Caco-2 (cell line): ENCODE measurements at regions not wholly inside any gene's neighbourhood (a gene's known extent, or its start where the extent isn't known, plus 50 kb on each side); places are given as distances from the start of the nearest gene placed in this dataset.

ENCODE experiments used
- BruUV-seq: library from RNA; stranded (reverse); fragments of 400-500 nt; replicated peaks from 2 replicates; lab custom pipeline; 2021; lab: Mats Ljungman, UMichigan
- CTCF ChIA-PET: fragments of 300-600 bp; sonication (Branson Sonifier 250); formaldehyde crosslinking; loops from one replicate; lab custom pipeline; 2022; ENCODE audit warnings: antibody characterized with exemption; lab: Charles Lee
- POLR2A ChIA-PET: fragments of 300-600 bp; sonication (Branson Sonifier 250); formaldehyde crosslinking; loops from one replicate; lab custom pipeline; 2022; ENCODE audit warnings: antibody characterized with exemption; lab: Charles Lee
- DNase-seq, 2 experiments: peaks; one replicate each; pipeline versions ENCODE4 v3.0.0 to v3.0.0-alpha.2; 2020 to 2022
- H3K27me3 ChIP-seq: replicated peaks from 2 replicates; pipeline ENCODE4 v1.6.0; 2011; ENCODE audit warnings: low read length; ENCODE audit not compliant: control insufficient read depth, insufficient read depth
- H3K36me3 ChIP-seq: 2 replicates; pipeline ENCODE4 v1.5.1; 2011; ENCODE audit warnings: low read length; ENCODE audit not compliant: control insufficient read depth, insufficient read depth
- H3K4me1 ChIP-seq: fragments of 250-450 bp; sonication (Bioruptor Pico); 2 replicates; pipeline ENCODE4 v1.5.1; 2020; ENCODE audit warnings: mild to moderate bottlenecking
- H3K4me3 ChIP-seq: 2 replicates; pipeline ENCODE4 v1.5.1; 2011; ENCODE audit warnings: low read depth, mild to moderate bottlenecking, control low read depth, low read length
- H3K9me3 ChIP-seq: fragments of 250-450 bp; sonication (Bioruptor Pico); 2 replicates; pipeline ENCODE4 v1.5.1; 2020; ENCODE audit warnings: mild to moderate bottlenecking, moderate library complexity
- H3K27ac Mint-ChIP-seq: one replicate; pipeline ENCODE4 v1.8.0; 2022; ENCODE audit warnings: mixed read lengths; ENCODE audit not compliant: unreplicated experiment
- H3K27me3 Mint-ChIP-seq: one replicate; pipeline ENCODE4 v1.8.0; 2022; ENCODE audit warnings: mixed read lengths; ENCODE audit not compliant: insufficient read depth, unreplicated experiment
- H3K36me3 Mint-ChIP-seq: one replicate; pipeline ENCODE4 v1.8.0; 2022; ENCODE audit warnings: mild to moderate bottlenecking, mixed read lengths; ENCODE audit not compliant: insufficient read depth, unreplicated experiment
- H3K4me1 Mint-ChIP-seq: one replicate; pipeline ENCODE4 v1.8.0; 2022; ENCODE audit warnings: low read depth, mixed read lengths; ENCODE audit not compliant: unreplicated experiment
- H3K4me3 Mint-ChIP-seq: one replicate; pipeline ENCODE4 v1.8.0; 2022; ENCODE audit warnings: mild to moderate bottlenecking, moderate library complexity, mixed read lengths; ENCODE audit not compliant: unreplicated experiment
- H3K9me3 Mint-ChIP-seq: one replicate; pipeline ENCODE4 v1.8.0; 2022; ENCODE audit warnings: mixed read lengths; ENCODE audit not compliant: unreplicated experiment
- CTCF ChIP-seq, 2 experiments: fragments of 200-600 bp in 1 of 2; IDR thresholded peaks; 1 replicate in 1 of 2; 2 replicates in 1 of 2; pipeline versions ENCODE4 v1.5.1 to v1.8.0; 2011 to 2022; ENCODE audit warnings: antibody characterized with exemption in 1 of 2, control low read depth in 1 of 2, inconsistent platforms in 1 of 2, low read depth in 1 of 2, low read length in 1 of 2, mild to moderate bottlenecking in 1 of 2, moderate library complexity in 1 of 2; ENCODE audit not compliant: insufficient read depth in 1 of 2, severe bottlenecking in 1 of 2, unreplicated experiment in 1 of 2
- intact Hi-C: fragments of 100-400 bp; cut with micrococcal nuclease; formaldehyde crosslinking; loops from one replicate; pipeline ENCODE4 v1.10.0; 2022; ENCODE audit not compliant: unreplicated experiment

GRCh38 chr4:20552004-20552403, 148.3 kb upstream of the PACRGL start:
- no peaks in the 10 kb centered on the region for H3K9me3 Mint-ChIP-seq
- intact Hi-C loops = no loop called here
- no peak overlapping the region for H3K4me3 Mint-ChIP-seq
- CTCF ChIA-PET = no interaction called here
- no peaks in the 10 kb centered on the region for H3K4me1 Mint-ChIP-seq
- BruUV-seq = no TSS peak
- POLR2A ChIA-PET = no interaction called here
- no peaks in the 10 kb centered on the region for H3K27me3 ChIP-seq
- H3K9me3 ChIP-seq = no peaks in the 10 kb centered on the region
- H3K4me1 ChIP-seq = no peaks in the 10 kb centered on the region
- DNase-seq = no peak
- TF ChIP-seq CTCF (IDR thresholded peaks at IDR 0.05; ENCODE audit: insufficient read depth in 1 of 2, low read depth in 1 of 2, low read length in 1 of 2, severe bottlenecking in 1 of 2, unreplicated experiment in 1 of 2) = no peak
- H3K27me3 Mint-ChIP-seq = peaks cover 4% of the 10 kb centered on the region
- H3K36me3 Mint-ChIP-seq = no peaks in the 10 kb centered on the region
- no peak overlapping the region for H3K4me3 ChIP-seq
- H3K27ac Mint-ChIP-seq = no peak overlapping the region
- H3K36me3 ChIP-seq = no peaks in the 10 kb centered on the region

DNA sequence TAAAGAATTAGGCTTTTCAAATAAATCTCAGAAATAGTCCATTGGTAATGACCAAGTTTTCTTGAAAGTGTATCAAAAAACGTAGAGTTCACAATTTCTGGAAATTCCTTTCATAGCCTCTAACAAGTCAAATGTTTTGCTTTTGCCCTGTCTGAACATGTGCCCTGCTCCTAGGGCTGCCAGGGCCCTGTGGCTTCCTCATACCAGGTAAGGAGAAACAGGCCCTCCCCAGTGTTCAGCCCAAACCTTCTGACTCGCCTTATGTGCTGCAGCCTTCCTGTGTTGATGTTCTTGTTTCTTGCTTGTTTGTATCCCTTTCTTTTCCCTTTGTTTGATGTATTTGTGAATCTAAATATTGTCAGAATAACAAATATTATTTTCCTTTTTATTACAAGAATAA, 146.1 kb upstream of the PACRGL start:
- CTCF ChIA-PET = no interaction called here
- POLR2A ChIA-PET = no interaction called here
- no peak for TF ChIP-seq CTCF (IDR thresholded peaks at IDR 0.05; ENCODE audit: insufficient read depth in 1 of 2, low read depth in 1 of 2, low read length in 1 of 2, severe bottlenecking in 1 of 2, unreplicated experiment in 1 of 2)
- DNase-seq = no peak
- H3K4me3 Mint-ChIP-seq = no peak overlapping the region
- no peaks in the 10 kb centered on the region for H3K36me3 Mint-ChIP-seq
- no peak overlapping the region for H3K27ac Mint-ChIP-seq
- BruUV-seq = no TSS peak
- intact Hi-C loops = no loop called here
- H3K4me3 ChIP-seq = no peak overlapping the region
- no peaks in the 10 kb centered on the region for H3K4me1 ChIP-seq
- no peaks in the 10 kb centered on the region for H3K36me3 ChIP-seq
- peaks cover 4% of the 10 kb centered on the region for H3K27me3 Mint-ChIP-seq
- no peaks in the 10 kb centered on the region for H3K4me1 Mint-ChIP-seq
- H3K9me3 Mint-ChIP-seq = no peaks in the 10 kb centered on the region
- H3K27me3 ChIP-seq = no peaks in the 10 kb centered on the region
- no peaks in the 10 kb centered on the region for H3K9me3 ChIP-seq

GRCh38 chr4:20565075-20565721, 135.1 kb upstream of the PACRGL start:
- no peaks in the 10 kb centered on the region for H3K4me1 Mint-ChIP-seq
- H3K27me3 ChIP-seq = no peaks in the 10 kb centered on the region
- no peak overlapping the region for H3K4me3 ChIP-seq
- H3K4me1 ChIP-seq = no peaks in the 10 kb centered on the region
- POLR2A ChIA-PET = no interaction called here
- no peak overlapping the region for H3K4me3 Mint-ChIP-seq
- no peaks in the 10 kb centered on the region for H3K36me3 Mint-ChIP-seq
- H3K36me3 ChIP-seq = no peaks in the 10 kb centered on the region
- no peaks in the 10 kb centered on the region for H3K9me3 Mint-ChIP-seq
- no TSS peak for BruUV-seq
- CTCF ChIA-PET = no interaction called here
- TF ChIP-seq CTCF (IDR thresholded peaks at IDR 0.05; ENCODE audit: insufficient read depth in 1 of 2, low read depth in 1 of 2, low read length in 1 of 2, severe bottlenecking in 1 of 2, unreplicated experiment in 1 of 2) = no peak
- no peaks in the 10 kb centered on the region for H3K9me3 ChIP-seq
- intact Hi-C loops = no loop called here
- H3K27me3 Mint-ChIP-seq = peaks cover 12% of the 10 kb centered on the region
- H3K27ac Mint-ChIP-seq = no peak overlapping the region
- no peak for DNase-seq
